ENCODE measurements at regions not wholly inside any gene's neighbourhood (a gene's known extent, or its start where the extent isn't known, plus 50 kb on each side); places are given as distances from the start of the nearest gene placed in this dataset.

- intact Hi-C loops (cut with micrococcal nuclease; ENCODE audit: unreplicated experiment), result no loop called here
- no TSS peak for BruUV-seq (replicated peaks)
- Histone ChIP-seq H3K9me3 (ENCODE audit: low read length) (no peaks in the 10 kb centered on the region), H3K4me2 (ENCODE audit: low read length) (no peak overlapping the region), H3K79me2 (ENCODE audit: insufficient read depth, low read depth, low read length) (no peaks in the 10 kb centered on the region), H3K9me2 (ENCODE audit: insufficient read depth, low read length) (no peaks in the 10 kb centered on the region), H3K27ac (ENCODE audit: low read depth, low read length, poor library complexity, severe bottlenecking) (no peak overlapping the region), H3K4me1 (ENCODE audit: insufficient read depth, low read length, poor library complexity, severe bottlenecking) (no peaks in the 10 kb centered on the region), H3K4me3 (ENCODE audit: low read depth, low read length, poor library complexity, severe bottlenecking) (no peak overlapping the region), H2AFZ (ENCODE audit: low read length) (no peak overlapping the region), H3K36me3 (ENCODE audit: insufficient read depth, low read length) (no peaks in the 10 kb centered on the region), H4K20me1 (ENCODE audit: insufficient read depth, low read length) (no peaks in the 10 kb centered on the region)
- ChIA-PET POLR2A (no interaction called here), CTCF (ENCODE audit: unreplicated experiment) (no interaction called here)
- TF ChIP-seq EZH2phosphoT487 (IDR thresholded peaks at IDR 0.05; ENCODE audit: borderline replicate concordance, low read depth, low read length) (no peak), CTCF (conservative IDR thresholded peaks at IDR 0.05; ENCODE audit: low read length) (no peak)
- DNase-seq (ENCODE audit: low spot score), result no peak
Observed at GRCh38 chr15:62896380-62896866, 146.1 kb upstream of the TPM1 start.

- DNase-seq (ENCODE audit: low spot score), result no peak
- TF ChIP-seq CTCF (conservative IDR thresholded peaks at IDR 0.05; ENCODE audit: low read length) (no peak), EZH2phosphoT487 (IDR thresholded peaks at IDR 0.05; ENCODE audit: borderline replicate concordance, low read depth, low read length) (no peak)
- Histone ChIP-seq H4K20me1 (ENCODE audit: insufficient read depth, low read length) (no peaks in the 10 kb centered on the region), H2AFZ (ENCODE audit: low read length) (no peak overlapping the region), H3K36me3 (ENCODE audit: insufficient read depth, low read length) (no peaks in the 10 kb centered on the region), H3K4me1 (ENCODE audit: insufficient read depth, low read length, poor library complexity, severe bottlenecking) (no peaks in the 10 kb centered on the region), H3K9me2 (ENCODE audit: insufficient read depth, low read length) (no peaks in the 10 kb centered on the region), H3K4me3 (ENCODE audit: low read depth, low read length, poor library complexity, severe bottlenecking) (no peak overlapping the region), H3K79me2 (ENCODE audit: insufficient read depth, low read depth, low read length) (no peaks in the 10 kb centered on the region), H3K4me2 (ENCODE audit: low read length) (no peak overlapping the region), H3K9me3 (ENCODE audit: low read length) (no peaks in the 10 kb centered on the region), H3K27ac (ENCODE audit: low read depth, low read length, poor library complexity, severe bottlenecking) (no peak overlapping the region)
- no TSS peak for BruUV-seq (replicated peaks)
- CTCF ChIA-PET (ENCODE audit: unreplicated experiment), result no interaction called here
- POLR2A ChIA-PET, result no interaction called here
- intact Hi-C loops (cut with micrococcal nuclease; ENCODE audit: unreplicated experiment), result no loop called here
Observed at GRCh38 chr15:62896969-62897486, 145.5 kb upstream of the TPM1 start.

GRCh38 chr15:62897634-62898033 lies 144.9 kb upstream of the TPM1 start:
- Histone ChIP-seq H4K20me1 (ENCODE audit: insufficient read depth, low read length) (no peaks in the 10 kb centered on the region), H3K9me2 (ENCODE audit: insufficient read depth, low read length) (no peaks in the 10 kb centered on the region), H3K9me3 (ENCODE audit: low read length) (no peaks in the 10 kb centered on the region), H3K4me3 (ENCODE audit: low read depth, low read length, poor library complexity, severe bottlenecking) (no peak overlapping the region), H3K27ac (ENCODE audit: low read depth, low read length, poor library complexity, severe bottlenecking) (no peak overlapping the region), H3K4me1 (ENCODE audit: insufficient read depth, low read length, poor library complexity, severe bottlenecking) (no peaks in the 10 kb centered on the region), H3K4me2 (ENCODE audit: low read length) (no peak overlapping the region), H3K36me3 (ENCODE audit: insufficient read depth, low read length) (no peaks in the 10 kb centered on the region), H3K79me2 (ENCODE audit: insufficient read depth, low read depth, low read length) (no peaks in the 10 kb centered on the region), H2AFZ (ENCODE audit: low read length) (no peak overlapping the region)
- ChIA-PET CTCF (ENCODE audit: unreplicated experiment) (no interaction called here), POLR2A (no interaction called here)
- no peak for DNase-seq (ENCODE audit: low spot score)
- no TSS peak for BruUV-seq (replicated peaks)
- intact Hi-C loops (cut with micrococcal nuclease; ENCODE audit: unreplicated experiment), result no loop called here
- TF ChIP-seq CTCF (conservative IDR thresholded peaks at IDR 0.05; ENCODE audit: low read length) (no peak), EZH2phosphoT487 (IDR thresholded peaks at IDR 0.05; ENCODE audit: borderline replicate concordance, low read depth, low read length) (no peak)
